ENCODE measurements at regions not wholly inside any gene's neighbourhood (a gene's known extent, or its start where the extent isn't known, plus 50 kb on each side); places are given as distances from the start of the nearest gene placed in this dataset.
"Not testable (repeated sequence)": the region's sequence is repeated elsewhere in the genome, so short reads cannot be mapped to it uniquely, and the experiment has no call there.

- no peak for DNase-seq (ENCODE audit: low spot score)
Measured at GRCh38 chr2:105496271-105496670, 97.4 kb upstream of the FHL2 start.

GRCh38 chr2:105494683-105495425 lies 96.0 kb upstream of the FHL2 start:
- no peak for DNase-seq (ENCODE audit: low spot score)

GRCh38 chr2:105490956-105491355 lies 92.1 kb upstream of the FHL2 start:
- no peak for DNase-seq (ENCODE audit: low spot score)

- DNase-seq (ENCODE audit: low spot score): no peak
Measured at GRCh38 chr2:105490204-105490603, 91.4 kb upstream of the FHL2 start.

GRCh38 chr2:105489168-105489878 lies 90.5 kb upstream of the FHL2 start:
- DNase-seq (ENCODE audit: low spot score): no peak

GRCh38 chr2:105488285-105488684 lies 89.4 kb upstream of the FHL2 start:
- DNase-seq (ENCODE audit: low spot score): no peak

- DNase-seq (ENCODE audit: low spot score): no peak
Measured at GRCh38 chr2:105487142-105488069, 88.6 kb upstream of the FHL2 start.

- no peak for DNase-seq (ENCODE audit: low spot score)
Measured at GRCh38 chr2:105486762-105487141, 87.9 kb upstream of the FHL2 start.

GRCh38 chr2:105478670-105479069 lies 79.8 kb upstream of the FHL2 start:
- DNase-seq (ENCODE audit: low spot score): no peak

GRCh38 chr2:105477050-105477620 lies 78.3 kb upstream of the FHL2 start:
- DNase-seq (ENCODE audit: low spot score): not testable (repeated sequence)

GRCh38 chr2:105473011-105473410 lies 74.2 kb upstream of the FHL2 start:
- DNase-seq (ENCODE audit: low spot score): no peak

- no peak for DNase-seq (ENCODE audit: low spot score)
Measured at GRCh38 chr2:105470979-105471378, 72.1 kb upstream of the FHL2 start.

- DNase-seq (ENCODE audit: low spot score): no peak
Measured at GRCh38 chr2:105469781-105470180, 70.9 kb upstream of the FHL2 start.

GRCh38 chr2:105468582-105469042 lies 69.8 kb upstream of the FHL2 start:
- DNase-seq (ENCODE audit: low spot score): no peak

GRCh38 chr2:105464325-105464724 lies 65.5 kb upstream of the FHL2 start:
- no peak for DNase-seq (ENCODE audit: low spot score)

GRCh38 chr2:105460048-105460732 lies 61.3 kb upstream of the FHL2 start:
- no peak for DNase-seq (ENCODE audit: low spot score)

- DNase-seq (ENCODE audit: low spot score): no peak
Measured at GRCh38 chr2:105458076-105458475, 59.2 kb upstream of the FHL2 start.

GRCh38 chr2:105455488-105456003 lies 56.7 kb upstream of the FHL2 start:
- no peak for DNase-seq (ENCODE audit: low spot score)

- DNase-seq (ENCODE audit: low spot score): no peak
Measured at GRCh38 chr2:105454801-105455485, 56.1 kb upstream of the FHL2 start.

GRCh38 chr2:105451571-105452166 lies 52.8 kb upstream of the FHL2 start:
- no peak for DNase-seq (ENCODE audit: low spot score)

All from globus pallidus (tissue), 1 donor.